ENCODE measurements at regions not wholly inside any gene's neighbourhood (a gene's known extent, or its start where the extent isn't known, plus 50 kb on each side); places are given as distances from the start of the nearest gene placed in this dataset.

DNA sequence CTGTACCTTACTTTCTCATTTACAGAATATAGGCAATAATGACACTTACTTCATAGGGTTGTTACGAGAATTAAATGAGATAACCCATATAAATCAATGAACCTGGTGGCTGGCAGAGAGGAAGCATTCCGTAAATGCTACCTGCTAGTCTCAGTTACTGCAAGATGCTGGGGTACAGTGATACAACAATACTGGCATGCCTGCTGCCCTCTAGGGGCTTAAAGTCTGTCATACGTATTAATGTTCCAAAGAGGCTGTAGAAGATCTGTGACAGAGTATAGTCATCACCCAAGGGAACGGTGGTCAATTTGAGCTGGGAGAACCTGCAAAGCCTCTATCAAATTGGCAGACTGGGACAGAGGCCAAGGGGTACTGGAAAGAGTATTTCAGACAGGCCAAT is 421.5 kb downstream of the GPAM start:
- TF ChIP-seq, protein P1, sequence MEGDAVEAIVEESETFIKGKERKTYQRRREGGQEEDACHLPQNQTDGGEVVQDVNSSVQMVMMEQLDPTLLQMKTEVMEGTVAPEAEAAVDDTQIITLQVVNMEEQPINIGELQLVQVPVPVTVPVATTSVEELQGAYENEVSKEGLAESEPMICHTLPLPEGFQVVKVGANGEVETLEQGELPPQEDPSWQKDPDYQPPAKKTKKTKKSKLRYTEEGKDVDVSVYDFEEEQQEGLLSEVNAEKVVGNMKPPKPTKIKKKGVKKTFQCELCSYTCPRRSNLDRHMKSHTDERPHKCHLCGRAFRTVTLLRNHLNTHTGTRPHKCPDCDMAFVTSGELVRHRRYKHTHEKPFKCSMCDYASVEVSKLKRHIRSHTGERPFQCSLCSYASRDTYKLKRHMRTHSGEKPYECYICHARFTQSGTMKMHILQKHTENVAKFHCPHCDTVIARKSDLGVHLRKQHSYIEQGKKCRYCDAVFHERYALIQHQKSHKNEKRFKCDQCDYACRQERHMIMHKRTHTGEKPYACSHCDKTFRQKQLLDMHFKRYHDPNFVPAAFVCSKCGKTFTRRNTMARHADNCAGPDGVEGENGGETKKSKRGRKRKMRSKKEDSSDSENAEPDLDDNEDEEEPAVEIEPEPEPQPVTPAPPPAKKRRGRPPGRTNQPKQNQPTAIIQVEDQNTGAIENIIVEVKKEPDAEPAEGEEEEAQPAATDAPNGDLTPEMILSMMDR (conservative IDR thresholded peaks at IDR 0.05; ENCODE audit: low read depth in 2 of 2): peak; percentile 44 to 53; a peak in 3 of 4 replicates
- TF ChIP-seq POLR2AphosphoS5 (IDR thresholded peaks at IDR 0.05; ENCODE audit: low read depth) (no peak), NANOG (IDR thresholded peaks at IDR 0.05; ENCODE audit: borderline replicate concordance) (no peak), STAT1 (IDR thresholded peaks at IDR 0.05; ENCODE audit: unreplicated experiment) (no peak), EZH2 (IDR thresholded peaks at IDR 0.05; ENCODE audit: low read depth, unreplicated experiment) (no peak), CREB1 (CRISPR knock-in tag; IDR thresholded peaks at IDR 0.05; ENCODE audit: low read depth) (no peak), REST (IDR thresholded peaks at IDR 0.05; ENCODE audit: unreplicated experiment) (no peak), EZH2phosphoT487 (IDR thresholded peaks at IDR 0.05; ENCODE audit: unreplicated experiment) (no peak), ZNF331 (CRISPR knock-in tag; IDR thresholded peaks at IDR 0.05; ENCODE audit: low read depth) (no peak), ZNF114 (CRISPR knock-in tag; IDR thresholded peaks at IDR 0.05) (no peak), ETS1 (IDR thresholded peaks at IDR 0.05) (no peak)
